HL-60 (cell line): ENCODE measurements at regions not wholly inside any gene's neighbourhood (a gene's known extent, or its start where the extent isn't known, plus 50 kb on each side); places are given as distances from the start of the nearest gene placed in this dataset.

ENCODE experiments used
- GABPA ChIP-seq: IDR thresholded peaks from 2 replicates; pipeline ENCODE4 v1.6.1; 2012; ENCODE audit warnings: low read depth
- POLR2AphosphoS5 ChIP-seq: IDR thresholded peaks from 2 replicates; pipeline ENCODE4 v1.6.1; 2012; ENCODE audit warnings: low read depth
- SPI1 ChIP-seq: IDR thresholded peaks from 2 replicates; pipeline ENCODE4 v1.6.1; 2012; ENCODE audit warnings: low read depth, mild to moderate bottlenecking, borderline replicate concordance
- TF ChIP-seq, protein P1 (sequence below): IDR thresholded peaks from 2 replicates; pipeline ENCODE4 v1.6.1; 2012; ENCODE audit warnings: low read depth; ENCODE audit not compliant: insufficient replicate concordance
- TF ChIP-seq, protein P2 (sequence below): IDR thresholded peaks from one replicate; pipeline ENCODE4 v1.5.1; 2011; ENCODE audit warnings: low read length, control low read depth, inconsistent platforms; ENCODE audit not compliant: insufficient read depth

DNA sequence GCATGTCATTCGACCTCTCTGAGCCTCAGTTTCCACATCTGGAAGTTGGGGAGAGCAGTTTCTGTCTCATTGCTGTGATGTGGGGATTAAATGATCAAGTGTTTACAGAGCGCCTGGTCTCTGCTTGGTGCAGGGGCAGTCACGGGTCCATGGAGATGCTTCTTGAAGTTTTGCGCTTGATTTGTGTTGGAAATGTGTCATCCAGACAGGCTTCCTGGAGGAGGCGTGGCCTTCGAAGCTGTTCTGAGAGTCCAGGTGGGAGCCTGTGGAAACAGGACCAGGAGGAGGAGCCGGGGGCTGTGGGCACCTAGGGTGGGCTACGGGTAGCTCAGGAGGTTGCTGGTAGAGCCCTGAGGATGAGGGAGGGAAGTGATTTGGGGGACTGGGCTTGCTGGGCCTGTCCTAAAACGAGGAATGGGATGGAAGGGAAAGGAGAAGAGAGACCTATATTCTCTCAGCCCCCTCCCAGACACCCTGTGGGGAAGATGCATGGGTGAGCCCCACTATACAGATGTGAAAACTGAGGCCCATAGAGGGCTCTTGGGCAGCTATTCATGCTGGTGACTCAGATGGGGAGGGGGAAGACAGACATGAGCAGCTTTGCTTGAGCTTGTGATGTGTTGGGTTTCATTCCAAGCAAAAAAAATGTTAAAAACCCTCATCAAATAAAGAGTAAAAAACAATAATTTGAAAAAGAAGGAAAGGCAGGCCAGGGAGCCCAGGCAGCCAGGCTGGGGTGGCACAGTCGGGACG lies 107.2 kb upstream of the WNT4 start:
- TF ChIP-seq, protein P1, sequence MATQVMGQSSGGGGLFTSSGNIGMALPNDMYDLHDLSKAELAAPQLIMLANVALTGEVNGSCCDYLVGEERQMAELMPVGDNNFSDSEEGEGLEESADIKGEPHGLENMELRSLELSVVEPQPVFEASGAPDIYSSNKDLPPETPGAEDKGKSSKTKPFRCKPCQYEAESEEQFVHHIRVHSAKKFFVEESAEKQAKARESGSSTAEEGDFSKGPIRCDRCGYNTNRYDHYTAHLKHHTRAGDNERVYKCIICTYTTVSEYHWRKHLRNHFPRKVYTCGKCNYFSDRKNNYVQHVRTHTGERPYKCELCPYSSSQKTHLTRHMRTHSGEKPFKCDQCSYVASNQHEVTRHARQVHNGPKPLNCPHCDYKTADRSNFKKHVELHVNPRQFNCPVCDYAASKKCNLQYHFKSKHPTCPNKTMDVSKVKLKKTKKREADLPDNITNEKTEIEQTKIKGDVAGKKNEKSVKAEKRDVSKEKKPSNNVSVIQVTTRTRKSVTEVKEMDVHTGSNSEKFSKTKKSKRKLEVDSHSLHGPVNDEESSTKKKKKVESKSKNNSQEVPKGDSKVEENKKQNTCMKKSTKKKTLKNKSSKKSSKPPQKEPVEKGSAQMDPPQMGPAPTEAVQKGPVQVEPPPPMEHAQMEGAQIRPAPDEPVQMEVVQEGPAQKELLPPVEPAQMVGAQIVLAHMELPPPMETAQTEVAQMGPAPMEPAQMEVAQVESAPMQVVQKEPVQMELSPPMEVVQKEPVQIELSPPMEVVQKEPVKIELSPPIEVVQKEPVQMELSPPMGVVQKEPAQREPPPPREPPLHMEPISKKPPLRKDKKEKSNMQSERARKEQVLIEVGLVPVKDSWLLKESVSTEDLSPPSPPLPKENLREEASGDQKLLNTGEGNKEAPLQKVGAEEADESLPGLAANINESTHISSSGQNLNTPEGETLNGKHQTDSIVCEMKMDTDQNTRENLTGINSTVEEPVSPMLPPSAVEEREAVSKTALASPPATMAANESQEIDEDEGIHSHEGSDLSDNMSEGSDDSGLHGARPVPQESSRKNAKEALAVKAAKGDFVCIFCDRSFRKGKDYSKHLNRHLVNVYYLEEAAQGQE: no peak
- TF ChIP-seq, protein P2, sequence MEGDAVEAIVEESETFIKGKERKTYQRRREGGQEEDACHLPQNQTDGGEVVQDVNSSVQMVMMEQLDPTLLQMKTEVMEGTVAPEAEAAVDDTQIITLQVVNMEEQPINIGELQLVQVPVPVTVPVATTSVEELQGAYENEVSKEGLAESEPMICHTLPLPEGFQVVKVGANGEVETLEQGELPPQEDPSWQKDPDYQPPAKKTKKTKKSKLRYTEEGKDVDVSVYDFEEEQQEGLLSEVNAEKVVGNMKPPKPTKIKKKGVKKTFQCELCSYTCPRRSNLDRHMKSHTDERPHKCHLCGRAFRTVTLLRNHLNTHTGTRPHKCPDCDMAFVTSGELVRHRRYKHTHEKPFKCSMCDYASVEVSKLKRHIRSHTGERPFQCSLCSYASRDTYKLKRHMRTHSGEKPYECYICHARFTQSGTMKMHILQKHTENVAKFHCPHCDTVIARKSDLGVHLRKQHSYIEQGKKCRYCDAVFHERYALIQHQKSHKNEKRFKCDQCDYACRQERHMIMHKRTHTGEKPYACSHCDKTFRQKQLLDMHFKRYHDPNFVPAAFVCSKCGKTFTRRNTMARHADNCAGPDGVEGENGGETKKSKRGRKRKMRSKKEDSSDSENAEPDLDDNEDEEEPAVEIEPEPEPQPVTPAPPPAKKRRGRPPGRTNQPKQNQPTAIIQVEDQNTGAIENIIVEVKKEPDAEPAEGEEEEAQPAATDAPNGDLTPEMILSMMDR: no peak
- TF ChIP-seq POLR2AphosphoS5 (no peak), SPI1 (no peak), GABPA (no peak)
